OCI-LY3 (cell line): ENCODE measurements at regions not wholly inside any gene's neighbourhood (a gene's known extent, or its start where the extent isn't known, plus 50 kb on each side); places are given as distances from the start of the nearest gene placed in this dataset.

Experiments
- H2AFZ ChIP-seq: fragments of 200-600, 300-600 bp; shearing (Covaris generic); 2 replicates; pipeline ENCODE4 v1.6.0; 2014; ENCODE audit warnings: antibody characterized with exemption, low read depth, low read length
- H3K27ac ChIP-seq: fragments of 200-600, 300-600 bp; sonication (generic); 2 replicates; pipeline ENCODE4 v1.5.1; 2014; ENCODE audit warnings: mild to moderate bottlenecking, low read length, moderate library complexity, mixed read lengths
- H3K27me3 ChIP-seq: fragments of 200-600, 300-600 bp; sonication (generic); 2 replicates; pipeline ENCODE4 v1.6.1; 2014; ENCODE audit warnings: low read depth, low read length, mixed read lengths
- H3K36me3 ChIP-seq: fragments of 200-600, 300-600 bp; sonication (generic); replicated peaks from 2 replicates; pipeline ENCODE3; 2014; ENCODE audit warnings: low read depth, low read length, mixed read lengths
- H3K4me1 ChIP-seq: fragments of 300-600, 200-600 bp; sonication (generic); 2 replicates; pipeline ENCODE4 v1.6.1; 2014; ENCODE audit warnings: low read length, mixed read lengths
- H3K4me2 ChIP-seq: fragments of 200-600, 300-600 bp; sonication (generic); 2 replicates; pipeline ENCODE4 v1.6.1; 2014; ENCODE audit warnings: low read length, mixed read lengths
- H3K4me3 ChIP-seq: fragments of 300-600, 200-600 bp; sonication (generic); 2 replicates; pipeline ENCODE4 v1.5.1; 2014; ENCODE audit warnings: antibody characterized with exemption, mild to moderate bottlenecking, low read length, moderate library complexity
- H3K79me2 ChIP-seq: fragments of 300-600, 200-600 bp; shearing (Covaris generic); 2 replicates; pipeline ENCODE4 v1.6.1; 2014; ENCODE audit warnings: mild to moderate bottlenecking, low read length, mixed read lengths
- H3K9ac ChIP-seq: fragments of 300-600, 200-600 bp; shearing (Covaris generic); 2 replicates; pipeline ENCODE4 v1.6.0; 2014; ENCODE audit warnings: mild to moderate bottlenecking, low read length, moderate library complexity
- H3K9me3 ChIP-seq: fragments of 200-600, 300-600 bp; shearing (Covaris generic); 2 replicates; pipeline ENCODE4 v1.6.1; 2014; ENCODE audit warnings: low read length, mixed read lengths; ENCODE audit not compliant: insufficient read depth
- H4K20me1 ChIP-seq: fragments of 200-600, 300-600 bp; sonication (generic); 2 replicates; pipeline ENCODE4 v1.6.1; 2016; ENCODE audit warnings: low read length, mixed read lengths; ENCODE audit not compliant: insufficient read depth
- EZH2phosphoT487 ChIP-seq: fragments of 200-600 bp; shearing (Covaris generic); IDR thresholded peaks from 2 replicates; pipeline ENCODE4 v1.6.1; 2018; ENCODE audit warnings: antibody characterized with exemption, mixed run types, low read depth
- TF ChIP-seq, protein P1 (sequence below): fragments of 200-600, 300-600 bp; sonication (generic); IDR thresholded peaks from 2 replicates; pipeline ENCODE4 v1.5.1; 2014; ENCODE audit warnings: antibody characterized with exemption, low read length, low read depth

DNA sequence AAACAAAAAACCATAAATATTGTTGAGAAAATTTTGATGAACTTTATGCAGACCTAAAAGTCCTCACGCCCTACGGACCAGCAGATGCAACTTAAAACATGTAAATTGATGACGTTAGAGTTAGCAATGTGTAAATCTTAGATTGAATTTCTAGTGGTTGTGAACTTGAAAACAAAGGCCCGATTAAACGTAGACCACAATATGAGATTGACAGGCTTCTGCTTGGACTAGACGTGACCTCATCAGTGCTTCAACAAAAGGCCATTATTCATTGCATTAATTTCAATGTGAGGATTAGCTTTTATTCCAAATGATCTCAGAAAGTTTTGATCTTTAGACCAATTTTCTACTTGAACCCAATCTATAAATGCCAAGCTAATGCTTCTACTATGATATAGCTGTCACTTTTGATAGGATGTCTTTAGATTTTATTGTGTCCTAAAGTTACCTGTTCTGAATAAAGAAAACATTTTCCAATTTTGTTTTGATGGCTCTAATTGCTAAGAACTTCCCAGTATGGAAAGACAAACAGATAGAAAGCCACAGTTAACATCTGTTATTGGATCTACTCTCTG lies 55.4 kb upstream of the SPPL2A start:
- Histone ChIP-seq H3K9ac (no peak overlapping the region), H3K4me2 (no peak overlapping the region), H3K27me3 (0 out of 2 replicates have a peak, but pooled peaks cover 7% of the 10 kb centered on the region), H3K9me3 (no peaks in the 10 kb centered on the region), H3K36me3 (no peaks in the 10 kb centered on the region), H3K27ac (no peak overlapping the region), H3K79me2 (no peaks in the 10 kb centered on the region), H2AFZ (no peak overlapping the region), H3K4me1 (no peaks in the 10 kb centered on the region), H3K4me3 (no peak overlapping the region), H4K20me1 (no peaks in the 10 kb centered on the region)
- no peak for TF ChIP-seq EZH2phosphoT487
- TF ChIP-seq, protein P1, sequence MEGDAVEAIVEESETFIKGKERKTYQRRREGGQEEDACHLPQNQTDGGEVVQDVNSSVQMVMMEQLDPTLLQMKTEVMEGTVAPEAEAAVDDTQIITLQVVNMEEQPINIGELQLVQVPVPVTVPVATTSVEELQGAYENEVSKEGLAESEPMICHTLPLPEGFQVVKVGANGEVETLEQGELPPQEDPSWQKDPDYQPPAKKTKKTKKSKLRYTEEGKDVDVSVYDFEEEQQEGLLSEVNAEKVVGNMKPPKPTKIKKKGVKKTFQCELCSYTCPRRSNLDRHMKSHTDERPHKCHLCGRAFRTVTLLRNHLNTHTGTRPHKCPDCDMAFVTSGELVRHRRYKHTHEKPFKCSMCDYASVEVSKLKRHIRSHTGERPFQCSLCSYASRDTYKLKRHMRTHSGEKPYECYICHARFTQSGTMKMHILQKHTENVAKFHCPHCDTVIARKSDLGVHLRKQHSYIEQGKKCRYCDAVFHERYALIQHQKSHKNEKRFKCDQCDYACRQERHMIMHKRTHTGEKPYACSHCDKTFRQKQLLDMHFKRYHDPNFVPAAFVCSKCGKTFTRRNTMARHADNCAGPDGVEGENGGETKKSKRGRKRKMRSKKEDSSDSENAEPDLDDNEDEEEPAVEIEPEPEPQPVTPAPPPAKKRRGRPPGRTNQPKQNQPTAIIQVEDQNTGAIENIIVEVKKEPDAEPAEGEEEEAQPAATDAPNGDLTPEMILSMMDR: no peak

DNA sequence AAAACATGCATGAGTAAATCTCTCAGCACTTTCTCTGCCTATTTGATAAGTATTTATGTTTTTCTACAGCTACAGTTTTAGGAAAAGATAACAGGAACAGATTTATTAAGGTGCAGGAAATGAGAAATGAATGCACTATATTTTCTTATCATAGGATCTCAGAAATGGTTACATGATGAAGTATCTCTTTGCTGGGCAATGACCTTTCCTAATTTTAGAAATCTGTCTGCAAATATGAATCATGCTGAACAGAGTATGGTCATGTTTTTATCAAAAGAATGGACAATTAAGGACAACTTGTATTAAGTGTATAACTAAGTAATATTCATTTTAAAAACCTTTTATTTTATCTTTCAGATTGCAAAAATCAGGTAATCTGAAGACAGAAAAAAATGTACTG lies 53.8 kb upstream of the SPPL2A start:
- no peak overlapping the region for H3K4me3 ChIP-seq
- H3K4me2 ChIP-seq: no peak overlapping the region
- H2AFZ ChIP-seq: no peak overlapping the region
- TF ChIP-seq, protein P1: no peak
- TF ChIP-seq EZH2phosphoT487: no peak
- no peak overlapping the region for H3K9ac ChIP-seq
- H3K27ac ChIP-seq: no peak overlapping the region
- no peaks in the 10 kb centered on the region for H4K20me1 ChIP-seq
- no peaks in the 10 kb centered on the region for H3K36me3 ChIP-seq
- no peaks in the 10 kb centered on the region for H3K79me2 ChIP-seq
- H3K4me1 ChIP-seq: no peaks in the 10 kb centered on the region
- H3K9me3 ChIP-seq: no peaks in the 10 kb centered on the region
- 0 out of 2 replicates have a peak, but pooled peaks cover 7% of the 10 kb centered on the region for H3K27me3 ChIP-seq

DNA sequence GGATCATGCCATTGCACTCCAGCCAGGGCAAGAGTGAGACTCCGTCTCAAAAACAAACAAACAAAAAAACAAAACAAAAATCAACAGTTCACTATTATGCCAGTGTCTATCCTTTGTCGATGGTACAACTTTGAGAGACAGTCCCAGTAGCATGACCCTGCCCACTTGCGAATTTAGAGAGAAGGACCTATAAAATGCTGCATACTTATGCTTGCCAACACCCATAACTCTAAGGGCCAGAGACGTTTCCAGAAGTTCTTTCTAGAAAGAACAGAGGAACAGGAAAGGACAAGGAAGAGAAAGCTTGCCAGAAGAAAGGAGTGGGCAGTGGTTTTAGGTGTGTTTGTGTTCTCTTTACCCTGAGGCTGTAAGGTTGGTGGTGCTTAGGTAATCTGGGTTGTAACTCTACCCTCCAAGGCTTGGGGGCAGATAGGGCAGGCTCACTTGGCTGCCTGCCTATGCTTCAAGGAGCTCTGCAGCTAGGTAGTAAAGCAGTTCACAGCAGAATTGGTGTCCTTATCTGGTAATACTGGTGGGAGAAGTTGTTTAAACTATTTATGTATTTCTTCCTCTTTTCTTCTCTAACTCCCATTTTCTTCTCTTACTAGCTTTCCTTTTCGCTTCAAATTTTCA lies 50.6 kb upstream of the SPPL2A start:
- Histone ChIP-seq H3K9me3 (no peaks in the 10 kb centered on the region), H3K4me3 (no peak overlapping the region), H3K79me2 (no peaks in the 10 kb centered on the region), H3K27me3 (0 out of 2 replicates have a peak, but pooled peaks cover 3% of the 10 kb centered on the region), H3K4me1 (no peaks in the 10 kb centered on the region), H3K27ac (no peak overlapping the region), H3K4me2 (no peak overlapping the region), H3K36me3 (no peaks in the 10 kb centered on the region), H2AFZ (no peak overlapping the region), H4K20me1 (no peaks in the 10 kb centered on the region), H3K9ac (no peak overlapping the region)
- TF ChIP-seq, protein P1: no peak
- no peak for TF ChIP-seq EZH2phosphoT487
